ENCODE measurements at regions not wholly inside any gene's neighbourhood (a gene's known extent, or its start where the extent isn't known, plus 50 kb on each side); places are given as distances from the start of the nearest gene placed in this dataset.

- Histone ChIP-seq H3K4me1 (no peaks in the 10 kb centered on the region), H3K36me3 (no peaks in the 10 kb centered on the region), H3K9ac (ENCODE audit: low read depth in 2 of 2, low read length in 2 of 2) (no peak overlapping the region), H3K4me3 (no peak overlapping the region), H3K27me3 (no peaks in the 10 kb centered on the region), H3K9me3 (no peaks in the 10 kb centered on the region), H3K27ac (no peak overlapping the region)
- intact Hi-C loops (cut with DNase I), result no loop called here
- DNase-seq, result no peak
- TF ChIP-seq CTCF (IDR thresholded peaks at IDR 0.05), result no peak
These were observed 309.4 kb downstream of the UTRN start for GRCh38 chr6:144594585-144594984.

- intact Hi-C loops (cut with DNase I), result no loop called here
These were observed 310.1 kb downstream of the UTRN start for GRCh38 chr6:144595266-144595665.

GRCh38 chr6:144597511-144597910 lies 312.4 kb downstream of the UTRN start:
- TF ChIP-seq CTCF (IDR thresholded peaks at IDR 0.05), result no peak
- Histone ChIP-seq H3K4me3 (no peak overlapping the region), H3K27ac (no peak overlapping the region), H3K36me3 (no peaks in the 10 kb centered on the region), H3K27me3 (no peaks in the 10 kb centered on the region), H3K9ac (ENCODE audit: low read depth in 2 of 2, low read length in 2 of 2) (no peak overlapping the region), H3K4me1 (no peaks in the 10 kb centered on the region), H3K9me3 (no peaks in the 10 kb centered on the region)
- intact Hi-C loops (cut with DNase I), result no loop called here
- no peak for DNase-seq

More at GRCh38 chr6:144595266-144595665, 310.1 kb downstream of the UTRN start:
- no peak overlapping the region for H3K4me3 ChIP-seq
- H3K4me1 ChIP-seq, result no peaks in the 10 kb centered on the region
- no peak for DNase-seq
- H3K36me3 ChIP-seq, result no peaks in the 10 kb centered on the region
- H3K9ac ChIP-seq (ENCODE audit: low read depth in 2 of 2, low read length in 2 of 2), result no peak overlapping the region
- no peak for TF ChIP-seq CTCF (IDR thresholded peaks at IDR 0.05)
- H3K27me3 ChIP-seq, result no peaks in the 10 kb centered on the region
- H3K9me3 ChIP-seq, result no peaks in the 10 kb centered on the region
- no peak overlapping the region for H3K27ac ChIP-seq

GRCh38 chr6:144599615-144600014 lies 314.5 kb downstream of the UTRN start:
- Histone ChIP-seq H3K4me1 (no peaks in the 10 kb centered on the region), H3K9me3 (no peaks in the 10 kb centered on the region), H3K9ac (ENCODE audit: low read depth in 2 of 2, low read length in 2 of 2) (no peak overlapping the region), H3K27ac (no peak overlapping the region), H3K36me3 (no peaks in the 10 kb centered on the region), H3K4me3 (no peak overlapping the region), H3K27me3 (no peaks in the 10 kb centered on the region)
- DNase-seq, result no peak
- TF ChIP-seq CTCF (IDR thresholded peaks at IDR 0.05), result no peak
- intact Hi-C loops (cut with DNase I), result no loop called here

GRCh38 chr6:144601221-144601620 lies 316.1 kb downstream of the UTRN start:
- no peak for DNase-seq
- Histone ChIP-seq H3K9me3 (no peaks in the 10 kb centered on the region), H3K27ac (no peak overlapping the region), H3K4me1 (no peaks in the 10 kb centered on the region), H3K36me3 (no peaks in the 10 kb centered on the region), H3K27me3 (no peaks in the 10 kb centered on the region), H3K4me3 (no peak overlapping the region), H3K9ac (ENCODE audit: low read depth in 2 of 2, low read length in 2 of 2) (no peak overlapping the region)
- no peak for TF ChIP-seq CTCF (IDR thresholded peaks at IDR 0.05)
- intact Hi-C loops (cut with DNase I), result no loop called here
